A673 (cell line): ENCODE measurements at regions not wholly inside any gene's neighbourhood (a gene's known extent, or its start where the extent isn't known, plus 50 kb on each side); places are given as distances from the start of the nearest gene placed in this dataset.
"Not testable (repeated sequence)": the region's sequence is repeated elsewhere in the genome, so short reads cannot be mapped to it uniquely, and the experiment has no call there.

Source experiments
- BruUV-seq: library from RNA; stranded (reverse); fragments of 400-500 nt; replicated peaks from 2 replicates; lab custom pipeline; 2021; lab: Mats Ljungman, UMichigan
- CTCF ChIA-PET: fragments of 300-600 bp; sonication (Branson Sonifier 250); formaldehyde crosslinking; loops from one replicate; lab custom pipeline; 2022; ENCODE audit warnings: antibody characterized with exemption; lab: Charles Lee
- POLR2A ChIA-PET: fragments of 300-600 bp; sonication (Branson Sonifier 250); formaldehyde crosslinking; loops from one replicate; lab custom pipeline; 2022; ENCODE audit warnings: antibody characterized with exemption; ENCODE audit not compliant: low non-redundant PET; lab: Charles Lee
- DNase-seq: peaks from one replicate; pipeline ENCODE4 v3.0.0-alpha.2; 2015; ENCODE audit warnings: low spot score
- H3K27ac ChIP-seq: fragments of 200-600 bp; sonication (generic); 2 replicates; pipeline ENCODE4 v1.5.1; 2016; ENCODE audit warnings: mixed run types, low read depth, mild to moderate bottlenecking, mixed read lengths, antibody characterized with exemption, low read length; ENCODE audit not compliant: poor library complexity, severe bottlenecking
- H3K27me3 ChIP-seq: fragments of 200-600 bp; sonication (generic); replicated peaks from 2 replicates; pipeline ENCODE4 v1.6.1; 2017; ENCODE audit warnings: mixed run types, low read depth, mild to moderate bottlenecking, mixed read lengths, antibody characterized with exemption, low read length; ENCODE audit not compliant: insufficient read depth, poor library complexity
- H3K36me3 ChIP-seq: fragments of 200-600 bp; sonication (generic); 2 replicates; pipeline ENCODE4 v1.6.1; 2016; ENCODE audit warnings: mixed run types, mild to moderate bottlenecking, mixed read lengths, antibody characterized with exemption, low read length; ENCODE audit not compliant: insufficient read depth, poor library complexity, severe bottlenecking
- H3K4me1 ChIP-seq: fragments of 200-600 bp; sonication (generic); 2 replicates; pipeline ENCODE4 v1.6.1; 2017; ENCODE audit warnings: mixed run types, mild to moderate bottlenecking, mixed read lengths, antibody characterized with exemption, low read length; ENCODE audit not compliant: insufficient read depth, poor library complexity, severe bottlenecking
- H3K4me3 ChIP-seq: fragments of 200-600 bp; sonication (generic); 2 replicates; pipeline ENCODE4 v1.5.1; 2016; ENCODE audit warnings: low read depth, mixed run types, mild to moderate bottlenecking, mixed read lengths, low read length; ENCODE audit not compliant: poor library complexity, severe bottlenecking
- H3K9me3 ChIP-seq: fragments of 200-600 bp; sonication (generic); 2 replicates; pipeline ENCODE4 v1.6.1; 2016; ENCODE audit warnings: mixed run types, low read depth, mild to moderate bottlenecking, mixed read lengths, antibody characterized with exemption, low read length; ENCODE audit not compliant: poor library complexity, severe bottlenecking
- CTCF ChIP-seq: fragments of 300-800, 200-600 bp; sonication (generic); conservative IDR thresholded peaks from 2 replicates; pipeline ENCODE4 v1.5.1; 2017; ENCODE audit warnings: low read depth, mild to moderate bottlenecking, antibody characterized with exemption, low read length, moderate library complexity, mixed read lengths
- EZH2 ChIP-seq: fragments of 200-600 bp; sonication (generic); IDR thresholded peaks from 2 replicates; pipeline ENCODE4 v1.6.1; 2017; ENCODE audit warnings: borderline replicate concordance, low read depth, mild to moderate bottlenecking, mixed read lengths, antibody characterized with exemption, low read length; ENCODE audit not compliant: poor library complexity, severe bottlenecking
- intact Hi-C: fragments of 100-400 bp; cut with micrococcal nuclease; formaldehyde crosslinking; loops from one replicate; pipeline ENCODE4 v1.10.0; 2022; ENCODE audit not compliant: unreplicated experiment

DNA sequence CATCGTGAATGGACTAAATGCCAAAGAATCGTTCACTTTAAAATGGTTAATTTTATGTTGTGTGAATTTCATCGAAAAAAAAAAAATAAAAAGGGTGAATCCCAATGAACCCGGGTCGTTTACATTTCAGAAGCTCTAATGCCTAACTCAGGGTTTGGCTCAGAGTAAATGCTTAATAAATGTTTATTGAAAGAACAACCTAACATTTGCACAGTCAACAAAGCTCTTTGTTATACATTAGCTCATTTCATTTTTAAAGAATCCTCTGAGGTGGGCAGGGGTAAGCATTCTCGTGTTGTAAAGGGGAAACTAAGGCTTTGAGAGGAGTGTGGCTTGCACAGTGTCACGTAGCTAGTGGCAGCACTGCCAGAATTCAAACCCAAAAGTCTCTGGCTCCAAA lies 109.5 kb downstream of the RPLP1 start:
- H3K9me3 ChIP-seq, result no peaks in the 10 kb centered on the region
- TF ChIP-seq CTCF, result no peak
- TF ChIP-seq EZH2, result no peak
- no peaks in the 10 kb centered on the region for H3K27me3 ChIP-seq
- H3K27ac ChIP-seq, result no peak overlapping the region
- H3K4me1 ChIP-seq, result peaks cover 9% of the 10 kb centered on the region
- BruUV-seq, result no TSS peak
- H3K36me3 ChIP-seq, result no peaks in the 10 kb centered on the region
- CTCF ChIA-PET, result interaction anchor here (0.7 kb wide), 1 partner anchor 37 kb away, joined by 17 read pairs; no protein-coding TSS in a partner anchor
- intact Hi-C loops, result no loop called here
- no peak for DNase-seq
- POLR2A ChIA-PET, result no interaction called here
- H3K4me3 ChIP-seq, result no peak overlapping the region

- H3K9me3 ChIP-seq, result no peaks in the 10 kb centered on the region
- intact Hi-C loops, result no loop called here
- ChIA-PET POLR2A (no interaction called here), CTCF (interaction anchor here (0.7 kb wide), 1 partner anchor 38 kb away, joined by 17 read pairs; no protein-coding TSS in a partner anchor)
- no peaks in the 10 kb centered on the region for H3K36me3 ChIP-seq
- no peak for DNase-seq
- no peak overlapping the region for H3K4me3 ChIP-seq
- TF ChIP-seq EZH2, result no peak
- no peak for TF ChIP-seq CTCF
- H3K27ac ChIP-seq, result no peak overlapping the region
- peaks cover 4% of the 10 kb centered on the region for H3K4me1 ChIP-seq
- no peaks in the 10 kb centered on the region for H3K27me3 ChIP-seq
- BruUV-seq, result no TSS peak
These were observed 109.9 kb downstream of the RPLP1 start for GRCh38 chr15:69562564-69562963.

DNA sequence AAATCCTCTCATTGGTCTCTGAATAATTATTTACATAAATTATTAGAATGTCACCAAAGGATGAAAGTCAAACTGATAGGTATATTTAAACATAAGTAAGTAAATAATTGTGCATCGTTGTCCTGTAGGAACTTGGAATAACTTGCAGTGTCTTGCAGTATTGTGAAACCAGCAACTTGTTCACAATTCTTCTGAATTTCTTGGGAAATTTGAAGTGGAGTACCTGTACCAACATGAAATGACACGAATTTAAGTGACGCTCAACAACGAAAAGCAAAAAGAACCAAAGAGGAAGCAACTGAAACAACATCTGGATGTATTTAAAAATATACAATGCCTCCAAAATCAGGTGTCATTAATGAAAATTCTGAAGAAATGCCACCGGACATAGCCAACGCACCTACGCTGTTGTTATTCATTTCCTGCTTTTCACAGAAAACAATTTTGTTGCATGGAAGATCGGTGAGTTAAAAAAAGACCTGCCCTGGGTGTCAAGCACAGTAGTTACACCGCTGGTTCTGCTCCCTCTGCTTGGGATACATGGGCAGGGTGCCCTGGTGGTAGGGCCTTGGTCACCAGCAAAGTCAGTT lies 112.5 kb downstream of the RPLP1 start:
- no peaks in the 10 kb centered on the region for H3K27me3 ChIP-seq
- intact Hi-C loops, result no loop called here
- no peak for DNase-seq
- no peak overlapping the region for H3K27ac ChIP-seq
- CTCF ChIA-PET, result no interaction called here
- TF ChIP-seq EZH2 (no peak), CTCF (no peak)
- POLR2A ChIA-PET, result interaction anchor here (0.6 kb wide), 1 partner anchor 126 kb away, joined by 4 read pairs; no protein-coding TSS in a partner anchor
- no peaks in the 10 kb centered on the region for H3K9me3 ChIP-seq
- no peaks in the 10 kb centered on the region for H3K36me3 ChIP-seq
- no peaks in the 10 kb centered on the region for H3K4me1 ChIP-seq
- H3K4me3 ChIP-seq, result no peak overlapping the region
- BruUV-seq, result no TSS peak

- H3K27me3 ChIP-seq, H3K27ac ChIP-seq, DNase-seq, CTCF ChIA-PET, H3K9me3 ChIP-seq, H3K4me1 ChIP-seq, H3K36me3 ChIP-seq, POLR2A ChIA-PET, H3K4me3 ChIP-seq, intact Hi-C loops, BruUV-seq: not testable (repeated sequence)
These were observed 114.7 kb downstream of the RPLP1 start for GRCh38 chr15:69567238-69567760.
